Naive B cell (primary cell): ENCODE measurements at regions not wholly inside any gene's neighbourhood (a gene's known extent, or its start where the extent isn't known, plus 50 kb on each side); places are given as distances from the start of the nearest gene placed in this dataset.

Experiments
- ATAC-seq, 2 donors: fragments of 150-1000 bp; cut with Tn5 transposase; 2 replicates each; pipeline ENCODE4 v1.10.0; 2021; ENCODE audit warnings: low read depth in 2 of 2, mild to moderate bottlenecking in 2 of 2, moderate library complexity in 2 of 2
- DNase-seq: peaks from one replicate; pipeline ENCODE4 v3.0.0; 2022
- H3K27ac Mint-ChIP-seq, 6 donors: one replicate each; pipeline ENCODE4 v1.8.0; 2020 to 2022; ENCODE audit warnings: mild to moderate bottlenecking in 6 of 6, mixed read lengths in 6 of 6, moderate library complexity in 5 of 6, inconsistent platforms in 2 of 6
- H3K27me3 Mint-ChIP-seq, 3 donors: one replicate each; pipeline ENCODE4 v1.8.0; 2021 to 2022; ENCODE audit warnings: mixed read lengths in 3 of 3, mild to moderate bottlenecking in 1 of 3
- H3K36me3 Mint-ChIP-seq, 2 donors: one replicate each; pipeline ENCODE4 v1.8.0; 2020 to 2022; ENCODE audit warnings: mixed read lengths in 2 of 2, inconsistent platforms in 1 of 2, mild to moderate bottlenecking in 1 of 2
- H3K4me1 Mint-ChIP-seq, 3 donors: one replicate each; pipeline ENCODE4 v1.8.0; 2020 to 2022; ENCODE audit warnings: mixed read lengths in 3 of 3, inconsistent platforms in 1 of 3, mild to moderate bottlenecking in 1 of 3, moderate library complexity in 1 of 3
- H3K4me3 Mint-ChIP-seq, 8 donors: one replicate each; pipeline ENCODE4 v1.8.0; 2020 to 2022; ENCODE audit warnings: mild to moderate bottlenecking in 8 of 8, mixed read lengths in 8 of 8, moderate library complexity in 8 of 8, inconsistent platforms in 2 of 8
- H3K9me3 Mint-ChIP-seq, 7 donors: one replicate each; pipeline ENCODE4 v1.8.0; 2020 to 2022; ENCODE audit warnings: mixed read lengths in 7 of 7, mild to moderate bottlenecking in 5 of 7, inconsistent platforms in 2 of 7, moderate library complexity in 1 of 7

DNA sequence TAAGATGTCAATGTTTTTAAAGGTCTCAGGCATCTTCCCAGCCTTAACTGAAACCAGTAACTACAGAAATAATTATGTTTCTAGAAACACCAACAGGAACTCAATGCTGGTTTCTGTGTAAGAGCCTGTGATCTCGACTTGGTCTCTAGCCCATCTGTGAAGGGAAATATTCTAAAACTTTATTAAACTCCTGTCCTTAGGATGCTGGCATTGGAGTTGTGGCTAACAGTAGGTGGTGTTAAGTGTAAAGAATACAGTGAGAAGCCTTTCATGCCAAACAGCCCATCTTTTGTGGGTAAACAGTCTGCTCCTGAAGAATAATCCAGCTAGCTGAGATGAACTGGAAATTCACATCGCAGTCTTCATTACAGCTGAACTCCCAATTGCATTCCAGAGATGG lies 133.2 kb downstream of the ADAMTS15 start:
- no peak overlapping the region for H3K4me3 Mint-ChIP-seq
- peaks cover 0 to 4% (median 3%) of the 10 kb centered on the region in 7 donors for H3K9me3 Mint-ChIP-seq
- H3K27ac Mint-ChIP-seq, result no peak overlapping the region
- no peak for ATAC-seq
- H3K27me3 Mint-ChIP-seq, result peaks cover 7 to 13% (median 8%) of the 10 kb centered on the region in 3 donors
- DNase-seq, result no peak
- no peaks in the 10 kb centered on the region for H3K36me3 Mint-ChIP-seq
- H3K4me1 Mint-ChIP-seq, result no peaks in the 10 kb centered on the region

GRCh38 chr11:130582176-130582575 lies 133.7 kb downstream of the ADAMTS15 start:
- peaks cover 7 to 13% (median 8%) of the 10 kb centered on the region in 3 donors for H3K27me3 Mint-ChIP-seq
- no peaks in the 10 kb centered on the region for H3K36me3 Mint-ChIP-seq
- H3K4me1 Mint-ChIP-seq, result no peaks in the 10 kb centered on the region
- H3K9me3 Mint-ChIP-seq, result peaks cover 0 to 4% (median 3%) of the 10 kb centered on the region in 7 donors
- no peak overlapping the region for H3K27ac Mint-ChIP-seq
- DNase-seq (no peak), ATAC-seq (no peak)
- no peak overlapping the region for H3K4me3 Mint-ChIP-seq

DNA sequence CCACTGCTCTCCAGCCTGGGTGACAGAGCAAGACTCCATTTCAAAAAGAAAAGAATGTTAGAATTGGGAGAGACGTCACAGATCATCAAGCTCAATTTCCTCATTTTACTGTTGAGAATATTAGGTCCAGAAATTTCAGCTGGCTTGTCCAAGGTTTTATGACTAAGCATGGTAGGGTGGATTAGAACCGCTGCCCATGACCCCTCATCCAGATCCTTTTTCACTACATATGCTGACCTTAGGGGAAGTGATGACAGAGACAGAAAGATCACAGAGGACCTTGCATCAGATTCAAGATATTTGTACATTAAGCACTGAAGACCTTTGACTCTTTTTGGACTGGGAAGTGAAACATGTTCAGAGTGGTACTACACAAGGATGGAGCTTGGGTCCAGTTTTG lies 134.5 kb downstream of the ADAMTS15 start:
- H3K9me3 Mint-ChIP-seq, result peaks cover 1 to 4% (median 3%) of the 10 kb centered on the region in 7 donors
- H3K4me3 Mint-ChIP-seq, result no peak overlapping the region
- H3K27ac Mint-ChIP-seq, result no peak overlapping the region
- H3K27me3 Mint-ChIP-seq, result peaks cover 7 to 13% (median 8%) of the 10 kb centered on the region in 3 donors
- H3K4me1 Mint-ChIP-seq, result no peaks in the 10 kb centered on the region
- H3K36me3 Mint-ChIP-seq, result no peaks in the 10 kb centered on the region
- ATAC-seq (no peak), DNase-seq (no peak)

DNA sequence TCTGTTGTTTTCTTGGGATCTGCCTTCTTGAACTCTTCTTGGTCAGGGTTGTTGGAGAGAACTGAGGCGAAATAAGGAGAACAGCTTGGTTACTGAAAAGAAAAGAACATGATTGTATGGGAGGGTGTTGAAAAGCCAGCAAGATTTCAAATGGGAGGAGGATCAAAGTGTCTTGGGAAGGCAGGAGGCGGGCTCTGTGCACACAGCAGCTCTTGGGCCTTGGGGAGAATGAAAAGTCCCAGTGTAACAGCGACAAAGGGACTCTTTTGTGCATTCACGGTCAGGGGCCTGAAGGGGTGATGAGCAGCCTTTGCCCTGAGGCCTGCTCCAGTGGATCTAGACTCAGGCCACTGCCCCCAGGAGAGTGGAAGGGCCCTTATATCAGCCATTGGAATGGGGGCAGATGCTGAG lies 135.4 kb downstream of the ADAMTS15 start:
- no peak overlapping the region for H3K4me3 Mint-ChIP-seq
- peaks cover 1 to 4% (median 4%) of the 10 kb centered on the region in 7 donors for H3K9me3 Mint-ChIP-seq
- no peaks in the 10 kb centered on the region for H3K4me1 Mint-ChIP-seq
- DNase-seq, result no peak
- no peak for ATAC-seq
- H3K27me3 Mint-ChIP-seq, result peaks cover 7 to 14% (median 8%) of the 10 kb centered on the region in 3 donors
- no peak overlapping the region for H3K27ac Mint-ChIP-seq
- no peaks in the 10 kb centered on the region for H3K36me3 Mint-ChIP-seq

DNA sequence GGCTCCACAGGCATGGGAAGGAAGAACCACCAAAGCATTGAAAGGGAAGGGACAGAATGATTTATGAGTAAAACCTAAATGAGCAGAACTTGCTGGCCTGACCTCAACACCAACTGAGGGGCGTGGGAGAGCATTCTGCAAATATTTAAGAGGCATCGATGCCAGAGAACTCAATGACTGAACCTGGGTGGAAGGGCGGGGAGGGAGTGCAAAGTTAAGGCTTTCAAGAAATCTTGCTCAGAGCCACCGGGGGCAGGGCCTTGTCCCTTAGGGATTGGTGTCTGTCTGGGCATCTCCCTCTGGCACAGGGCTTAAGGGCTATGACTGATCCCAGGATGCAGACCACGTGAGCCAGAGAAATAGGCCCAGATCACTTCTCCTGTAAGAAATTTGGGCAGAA lies 137.1 kb downstream of the ADAMTS15 start:
- no peak for ATAC-seq
- Mint-ChIP-seq H3K27me3 (peaks cover 7 to 18% (median 8%) of the 10 kb centered on the region in 3 donors), H3K27ac (peak overlapping the region in 1 of 6 donors; percentile 10), H3K4me1 (no peaks in the 10 kb centered on the region), H3K36me3 (no peaks in the 10 kb centered on the region), H3K9me3 (peaks cover 3 to 9% (median 7%) of the 10 kb centered on the region in 7 donors), H3K4me3 (no peak overlapping the region)
- DNase-seq, result no peak

DNA sequence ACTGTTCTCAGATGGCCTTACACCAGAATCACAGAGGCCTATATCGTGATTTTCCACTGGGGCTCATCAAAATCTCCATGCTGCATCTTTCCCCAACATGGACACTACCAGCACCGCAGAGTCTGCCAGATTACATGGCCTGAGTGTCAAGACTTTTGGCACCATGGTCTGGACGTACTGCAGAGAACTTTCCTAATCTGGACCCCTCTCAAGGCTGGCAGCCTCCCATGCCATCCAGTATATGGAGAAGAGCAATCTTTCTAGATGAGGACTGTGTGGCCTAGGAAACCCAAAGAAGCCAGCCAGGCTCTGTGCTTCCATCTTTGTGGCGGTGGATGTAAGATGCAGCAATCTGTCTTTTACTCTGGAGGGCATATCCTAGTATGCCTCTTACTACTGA lies 139.2 kb downstream of the ADAMTS15 start:
- Mint-ChIP-seq H3K27me3 (peaks cover 4 to 12% (median 6%) of the 10 kb centered on the region in 3 donors), H3K36me3 (no peaks in the 10 kb centered on the region), H3K27ac (no peak overlapping the region), H3K4me1 (no peaks in the 10 kb centered on the region), H3K9me3 (peaks cover 0 to 9% (median 5%) of the 10 kb centered on the region in 7 donors), H3K4me3 (no peak overlapping the region)
- ATAC-seq, result no peak
- no peak for DNase-seq

- H3K9me3 Mint-ChIP-seq, result peaks cover 0 to 9% (median 5%) of the 10 kb centered on the region in 7 donors
- H3K4me1 Mint-ChIP-seq, result no peaks in the 10 kb centered on the region
- H3K4me3 Mint-ChIP-seq, result no peak overlapping the region
Measured at GRCh38 chr11:130588471-130588870, 140.0 kb downstream of the ADAMTS15 start.

GRCh38 chr11:130592056-130592455 lies 143.6 kb downstream of the ADAMTS15 start:
- H3K27ac Mint-ChIP-seq, result no peak overlapping the region
- DNase-seq (no peak), ATAC-seq (no peak)
- H3K4me1 Mint-ChIP-seq, result no peaks in the 10 kb centered on the region
- H3K9me3 Mint-ChIP-seq, result peaks cover 0 to 8% (median 3%) of the 10 kb centered on the region in 7 donors
- peaks cover 0 to 8% (median 5%) of the 10 kb centered on the region in 3 donors for H3K27me3 Mint-ChIP-seq
- no peaks in the 10 kb centered on the region for H3K36me3 Mint-ChIP-seq
- H3K4me3 Mint-ChIP-seq, result no peak overlapping the region

More at GRCh38 chr11:130588471-130588870, 140.0 kb downstream of the ADAMTS15 start:
- Mint-ChIP-seq H3K36me3 (no peaks in the 10 kb centered on the region), H3K27ac (no peak overlapping the region), H3K27me3 (peaks cover 0 to 8% (median 8%) of the 10 kb centered on the region in 3 donors)
- no peak for DNase-seq
- no peak for ATAC-seq

DNA sequence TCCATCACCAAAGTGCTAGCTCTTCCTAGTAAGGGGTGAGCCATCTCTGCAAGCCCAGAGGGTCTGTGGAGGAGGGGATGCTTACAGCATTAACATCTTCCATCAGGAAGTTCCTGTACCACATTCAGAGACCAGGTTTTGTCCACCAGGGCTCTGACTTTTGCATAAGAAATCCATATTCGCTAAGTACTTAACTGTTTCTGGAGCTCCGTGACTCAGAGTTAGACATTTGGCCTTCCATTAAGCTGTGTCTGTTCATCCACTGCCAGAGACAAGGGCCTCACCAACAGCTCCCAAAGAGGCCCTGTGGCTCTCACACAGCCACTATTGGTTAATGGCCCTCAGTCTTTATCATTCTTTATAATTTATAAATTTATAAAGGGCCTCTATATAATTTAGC lies 144.6 kb downstream of the ADAMTS15 start:
- ATAC-seq (no peak), DNase-seq (no peak)
- Mint-ChIP-seq H3K27ac (no peak overlapping the region), H3K9me3 (peaks cover 0 to 8% (median 3%) of the 10 kb centered on the region in 7 donors), H3K27me3 (peaks cover 0 to 8% (median 5%) of the 10 kb centered on the region in 3 donors), H3K4me3 (no peak overlapping the region), H3K4me1 (no peaks in the 10 kb centered on the region), H3K36me3 (no peaks in the 10 kb centered on the region)

- peaks cover 0 to 5% of the 10 kb centered on the region in 2 donors for H3K36me3 Mint-ChIP-seq
- no peaks in the 10 kb centered on the region for H3K27me3 Mint-ChIP-seq
- no peak overlapping the region for H3K4me3 Mint-ChIP-seq
- no peak for ATAC-seq
- H3K4me1 Mint-ChIP-seq, result no peaks in the 10 kb centered on the region
- no peak overlapping the region for H3K27ac Mint-ChIP-seq
- no peak for DNase-seq
- H3K9me3 Mint-ChIP-seq, result peaks cover 0 to 8% (median 3%) of the 10 kb centered on the region in 7 donors
Measured at GRCh38 chr11:130598433-130598832, 150.0 kb downstream of the ADAMTS15 start.

DNA sequence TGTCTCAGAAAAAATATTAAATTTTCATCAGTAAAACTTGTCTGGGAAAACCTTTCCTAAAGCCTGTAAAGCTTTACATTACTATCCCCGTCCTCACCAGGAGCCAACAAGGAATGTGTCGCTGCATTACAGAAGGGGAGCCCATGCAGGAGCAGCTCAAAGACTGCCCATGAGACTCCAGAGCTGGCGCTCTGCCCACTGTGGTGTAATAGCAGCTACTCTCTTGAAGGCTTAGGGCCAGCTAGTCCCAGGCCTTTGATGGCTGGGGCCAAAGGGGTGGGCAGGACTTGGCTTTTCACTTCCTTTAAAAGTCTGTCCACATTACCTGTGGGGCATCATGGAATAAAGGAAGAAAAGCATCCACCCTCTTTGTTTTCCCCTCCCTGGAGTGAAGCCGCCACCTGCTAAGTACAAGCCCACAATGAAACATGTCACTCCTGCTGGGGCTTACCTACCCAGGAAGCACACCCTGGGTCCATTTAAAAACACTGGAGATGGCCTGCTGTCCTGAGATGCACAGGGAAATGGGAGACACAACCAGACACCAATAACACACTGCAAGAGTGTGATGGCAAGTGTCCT lies 150.7 kb downstream of the ADAMTS15 start:
- DNase-seq (no peak), ATAC-seq (no peak)
- Mint-ChIP-seq H3K4me3 (no peak overlapping the region), H3K9me3 (peaks cover 0 to 9% (median 3%) of the 10 kb centered on the region in 7 donors), H3K27me3 (no peaks in the 10 kb centered on the region), H3K36me3 (peaks cover 0 to 5% of the 10 kb centered on the region in 2 donors), H3K27ac (no peak overlapping the region), H3K4me1 (no peaks in the 10 kb centered on the region)

GRCh38 chr11:130600139-130600538 lies 151.7 kb downstream of the ADAMTS15 start:
- no peak for ATAC-seq
- Mint-ChIP-seq H3K9me3 (peaks cover 0 to 9% (median 3%) of the 10 kb centered on the region in 7 donors), H3K36me3 (peaks cover 0 to 5% of the 10 kb centered on the region in 2 donors), H3K27ac (no peak overlapping the region), H3K4me3 (no peak overlapping the region), H3K27me3 (no peaks in the 10 kb centered on the region), H3K4me1 (no peaks in the 10 kb centered on the region)
- DNase-seq, result no peak

DNA sequence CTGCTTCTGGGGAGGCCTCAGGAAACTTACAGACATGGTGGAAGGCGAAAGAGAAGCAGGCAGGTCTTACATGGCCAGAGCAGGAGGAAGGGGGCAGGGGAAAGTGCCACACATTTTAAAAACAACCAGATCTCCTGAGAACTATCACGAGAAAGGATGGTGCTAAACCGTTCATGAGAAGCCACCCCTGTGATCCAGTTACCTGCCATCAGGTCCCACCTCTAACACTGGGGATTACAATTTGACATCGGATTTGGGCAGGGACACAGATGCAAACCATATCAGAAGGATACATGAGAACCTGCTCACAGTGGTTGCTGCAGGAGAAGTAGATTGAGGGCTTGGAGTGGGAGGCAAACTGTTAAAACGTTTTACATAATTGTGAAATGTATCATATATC lies 152.2 kb downstream of the ADAMTS15 start:
- Mint-ChIP-seq H3K4me3 (no peak overlapping the region), H3K36me3 (peaks cover 0 to 5% of the 10 kb centered on the region in 2 donors), H3K4me1 (no peaks in the 10 kb centered on the region), H3K9me3 (peaks cover 0 to 9% (median 3%) of the 10 kb centered on the region in 7 donors), H3K27ac (no peak overlapping the region), H3K27me3 (no peaks in the 10 kb centered on the region)
- DNase-seq (no peak), ATAC-seq (no peak)

DNA sequence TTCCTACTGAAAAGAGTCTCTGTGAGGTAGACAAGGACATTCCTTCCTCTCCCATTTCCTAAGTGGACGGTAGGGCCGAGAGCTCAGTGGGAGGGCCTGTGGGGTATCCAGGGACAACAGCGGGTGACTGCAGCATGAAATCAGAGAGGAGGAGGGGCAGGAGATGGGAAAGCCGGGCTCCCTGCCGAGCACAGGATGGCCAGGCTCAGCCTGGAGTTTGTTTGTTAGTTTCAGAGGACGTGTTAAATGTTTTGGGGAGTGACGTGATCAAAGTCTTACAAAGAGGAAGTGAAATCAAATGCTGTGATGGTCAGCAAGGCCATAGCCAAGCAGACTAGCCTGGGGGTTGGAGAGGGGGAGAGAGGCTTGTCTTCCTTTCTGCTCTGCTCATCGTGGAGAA lies 152.7 kb downstream of the ADAMTS15 start:
- peaks cover 0 to 5% of the 10 kb centered on the region in 2 donors for H3K36me3 Mint-ChIP-seq
- no peaks in the 10 kb centered on the region for H3K4me1 Mint-ChIP-seq
- ATAC-seq (no peak), DNase-seq (no peak)
- H3K27ac Mint-ChIP-seq, result peak overlapping the region in 1 of 6 donors; percentile 28
- peaks cover 0 to 9% (median 3%) of the 10 kb centered on the region in 7 donors for H3K9me3 Mint-ChIP-seq
- H3K4me3 Mint-ChIP-seq, result no peak overlapping the region
- no peaks in the 10 kb centered on the region for H3K27me3 Mint-ChIP-seq
